ENCODE measurements at regions not wholly inside any gene's neighbourhood (a gene's known extent, or its start where the extent isn't known, plus 50 kb on each side); places are given as distances from the start of the nearest gene placed in this dataset.

DNA sequence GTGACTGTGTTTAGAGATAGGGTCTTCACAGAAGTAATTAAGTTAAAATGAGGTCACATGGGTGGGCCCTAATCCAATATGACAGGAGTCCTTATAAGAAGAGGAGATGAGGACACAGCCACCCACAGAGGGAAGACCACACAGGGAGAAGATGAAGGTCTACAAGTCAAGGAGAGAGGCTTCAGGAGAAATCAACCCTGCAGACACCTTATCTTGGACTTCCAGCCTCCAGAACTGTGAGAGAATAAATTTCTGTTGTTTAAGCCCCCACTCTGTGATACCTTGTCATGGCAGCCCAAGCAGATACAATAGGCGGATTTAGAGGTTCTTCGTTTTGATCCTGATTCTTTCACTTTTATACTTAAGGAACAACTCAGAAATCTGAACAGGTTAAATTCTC, 63.5 kb upstream of the NEDD9 start:
- DNase-seq: no peak

GRCh38 chr6:11294228-11294627, 61.8 kb upstream of the NEDD9 start:
- DNase-seq: peak; percentile 56 to 75 (median 65)

DNA sequence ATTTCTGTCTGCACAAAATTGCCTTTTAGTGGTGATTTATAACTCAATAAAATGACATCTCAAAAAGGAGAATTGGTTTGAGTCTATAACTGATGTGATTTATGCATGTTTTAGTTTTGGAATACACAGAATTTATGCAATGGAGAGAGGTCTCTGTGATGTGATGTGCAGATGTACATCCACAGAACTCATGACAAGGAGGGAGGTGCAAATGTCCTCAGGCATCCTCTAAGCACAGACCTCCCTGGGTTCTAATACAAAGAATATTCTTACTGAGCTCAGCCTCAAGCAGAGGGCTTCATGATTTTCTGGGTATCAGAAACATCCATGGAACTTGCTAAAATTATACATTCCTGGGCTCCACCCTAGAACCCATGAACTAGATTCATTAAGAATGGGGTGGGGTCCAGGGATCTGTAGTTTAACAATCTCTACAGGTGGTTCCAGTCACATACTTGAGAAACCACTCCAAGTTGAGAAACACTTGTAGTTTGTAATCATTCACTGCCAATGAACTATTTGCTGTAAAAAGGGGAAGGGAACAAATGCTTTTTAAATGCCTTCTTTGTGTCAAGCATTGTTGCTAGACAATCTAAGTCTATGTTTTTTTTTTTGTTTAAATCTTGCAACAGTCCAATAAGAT, 60.2 kb upstream of the NEDD9 start:
- DNase-seq: peak in 2 of 4 experiments; percentile 40

DNA sequence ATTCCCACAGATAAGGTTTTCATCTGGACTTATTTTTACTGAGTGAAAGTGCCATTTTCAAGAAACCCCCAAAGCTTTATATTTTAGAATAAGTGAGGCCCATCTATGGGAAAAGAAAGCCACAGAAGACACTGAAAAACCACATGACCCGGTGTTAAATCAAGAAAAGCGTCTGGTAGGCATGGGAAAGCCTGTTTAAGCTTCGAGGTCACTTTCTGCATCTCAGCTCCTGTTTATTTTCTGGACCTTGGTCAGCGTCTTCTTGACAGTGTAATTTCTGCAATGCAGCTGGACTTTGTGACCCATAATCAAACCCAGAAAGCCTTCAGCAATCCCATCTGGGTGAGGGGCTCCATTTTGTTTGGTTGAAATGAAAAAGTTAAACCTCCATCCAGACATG, 59.6 kb upstream of the NEDD9 start:
- no peak for DNase-seq

DNA sequence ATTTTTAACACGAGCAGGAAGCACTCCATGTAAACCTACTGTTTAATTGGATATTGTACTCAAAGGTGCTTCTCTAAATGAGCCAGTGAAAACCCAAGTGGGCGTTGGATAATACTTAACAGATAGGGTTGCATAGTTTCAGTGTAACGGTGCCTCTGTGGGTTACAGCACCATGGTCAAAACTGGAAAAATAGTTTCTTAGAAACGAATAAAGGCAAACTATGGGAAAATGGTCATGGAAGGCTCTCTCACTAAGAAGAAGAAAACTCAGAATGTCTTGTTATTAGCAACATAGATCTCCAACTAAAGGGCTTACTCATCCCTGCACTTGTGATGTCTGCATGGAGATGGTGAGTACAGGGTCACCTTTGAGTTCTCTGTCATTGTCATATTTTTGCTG, 59.1 kb upstream of the NEDD9 start:
- DNase-seq: no peak

- DNase-seq: no peak
Measured at GRCh38 chr6:11290027-11290426, 57.6 kb upstream of the NEDD9 start.

DNA sequence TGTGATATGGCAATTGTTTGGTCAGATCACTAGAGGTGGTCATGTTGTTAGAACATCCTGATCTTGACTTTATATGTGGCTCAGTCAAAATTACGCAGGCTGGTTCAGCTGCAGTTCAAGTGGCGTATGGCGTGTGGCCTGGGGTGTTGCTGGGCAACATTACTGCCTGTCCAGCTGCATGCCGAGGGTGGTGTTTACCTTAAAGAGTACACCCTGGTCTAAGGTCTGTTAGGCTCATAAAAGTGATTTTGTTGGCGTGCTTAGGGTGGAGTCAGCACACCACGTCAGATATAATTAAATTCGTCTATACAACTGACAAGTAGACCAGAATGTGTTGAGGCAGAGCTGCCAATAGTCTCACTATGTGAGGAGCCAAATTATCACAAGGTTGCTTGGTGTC, 55.6 kb upstream of the NEDD9 start:
- no peak for DNase-seq

DNA sequence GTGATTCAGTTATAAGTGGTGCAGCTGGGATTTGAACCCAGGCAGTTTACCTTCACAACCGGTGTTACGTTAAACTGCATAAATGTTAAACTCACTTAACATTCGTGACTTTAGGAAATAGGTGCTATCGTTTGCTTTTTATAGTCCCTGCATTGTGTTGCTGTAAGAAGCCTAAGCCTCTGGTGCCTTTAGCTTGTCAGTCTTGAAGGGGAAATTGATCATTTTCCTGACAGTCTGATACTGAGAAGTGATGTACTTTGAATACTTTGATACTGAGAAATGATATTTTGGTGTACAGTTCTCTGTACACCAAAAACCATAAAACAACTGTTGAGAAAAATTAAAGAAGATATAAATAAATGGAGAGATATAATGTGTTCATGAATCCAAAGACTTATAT, 52.5 kb upstream of the NEDD9 start:
- no peak for DNase-seq

DNA sequence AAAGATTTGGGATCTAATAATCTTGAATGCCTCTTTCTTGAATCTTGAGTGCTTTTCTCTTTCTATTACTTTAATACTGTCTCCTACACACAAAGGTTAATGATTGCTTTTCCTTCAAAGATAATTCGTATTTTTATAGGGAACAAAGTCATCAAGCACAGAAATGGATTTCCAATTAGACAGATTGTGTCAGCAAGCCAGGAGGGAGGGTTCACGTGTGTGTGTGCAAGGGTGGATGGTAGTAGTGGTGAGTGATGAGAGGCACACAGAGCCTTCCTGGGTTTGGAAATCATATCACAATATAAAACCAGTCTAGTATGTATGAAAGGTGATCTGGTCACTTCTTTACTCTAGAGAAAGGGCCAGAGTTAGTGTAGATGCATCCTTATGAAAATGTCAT, 51.2 kb upstream of the NEDD9 start:
- no peak for DNase-seq

DNA sequence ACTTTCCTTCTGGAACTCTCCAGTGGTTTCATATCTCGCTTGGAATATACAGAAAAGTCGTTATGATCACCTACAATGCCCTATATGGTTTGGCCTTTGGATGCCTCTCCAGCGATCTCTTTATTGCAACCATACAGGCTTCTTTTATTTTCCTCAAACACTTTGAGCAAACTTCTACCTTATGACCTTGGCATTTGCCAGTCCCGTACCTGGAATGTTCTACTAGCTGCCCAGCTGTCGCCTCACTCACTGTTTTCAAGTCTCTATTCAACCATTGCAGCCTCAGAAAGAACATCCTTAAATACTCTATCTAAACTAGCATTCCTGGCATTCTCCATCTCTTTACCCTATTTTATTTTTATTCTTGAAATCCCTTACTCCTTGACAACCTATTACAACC, 50.4 kb upstream of the NEDD9 start:
- DNase-seq: no peak

Measured in suppressor macrophage (primary cell).